GM21786 (cell line): ENCODE measurements at regions not wholly inside any gene's neighbourhood (a gene's known extent, or its start where the extent isn't known, plus 50 kb on each side); places are given as distances from the start of the nearest gene placed in this dataset.
"Not testable (repeated sequence)": the region's sequence is repeated elsewhere in the genome, so short reads cannot be mapped to it uniquely, and the experiment has no call there.

Experiments used
- ATAC-seq: cut with Tn5 transposase; IDR thresholded peaks from one replicate; pipeline ENCODE4 v1.9.1; 2021; ENCODE audit not compliant: unreplicated experiment

DNA sequence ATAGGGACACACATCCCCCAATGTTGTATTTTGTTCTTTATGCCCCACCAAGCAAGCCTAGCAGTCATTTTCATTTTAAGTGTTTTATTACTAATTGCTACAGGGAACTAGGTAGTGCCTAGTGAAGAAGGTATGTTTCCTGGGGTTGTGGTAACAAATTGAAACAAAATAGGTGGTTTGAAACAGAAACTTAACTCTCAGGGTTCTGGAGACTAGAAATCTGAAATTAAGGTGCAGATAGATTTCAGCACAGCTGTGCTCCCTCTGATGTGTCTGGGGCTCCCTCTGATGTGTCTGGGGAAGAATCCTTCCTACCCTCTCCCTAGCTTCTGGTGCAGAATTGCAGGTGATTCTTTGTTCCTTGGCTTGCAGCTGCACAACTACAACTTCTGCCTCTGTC is 390.1 kb downstream of the ZFHX3 start:
- ATAC-seq, result peak; percentile 92

DNA sequence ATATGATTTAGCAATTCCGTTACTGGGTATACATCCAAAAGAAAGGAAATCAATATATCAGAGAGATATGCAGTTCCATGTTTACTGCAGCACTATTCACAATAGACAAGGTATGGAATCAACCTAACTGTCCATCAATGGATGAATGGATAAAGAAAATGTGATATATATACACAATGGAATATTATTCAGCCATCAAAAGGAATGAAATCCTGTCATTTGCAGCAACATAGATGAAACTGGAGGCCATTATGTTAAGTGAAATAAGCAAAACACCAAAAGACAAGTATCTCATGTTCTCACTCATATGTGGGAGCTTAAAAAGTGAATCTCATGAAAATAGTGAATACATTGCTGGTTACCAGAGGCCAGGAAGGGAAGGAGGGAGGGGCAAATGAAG is 390.8 kb downstream of the ZFHX3 start:
- ATAC-seq, result no peak

DNA sequence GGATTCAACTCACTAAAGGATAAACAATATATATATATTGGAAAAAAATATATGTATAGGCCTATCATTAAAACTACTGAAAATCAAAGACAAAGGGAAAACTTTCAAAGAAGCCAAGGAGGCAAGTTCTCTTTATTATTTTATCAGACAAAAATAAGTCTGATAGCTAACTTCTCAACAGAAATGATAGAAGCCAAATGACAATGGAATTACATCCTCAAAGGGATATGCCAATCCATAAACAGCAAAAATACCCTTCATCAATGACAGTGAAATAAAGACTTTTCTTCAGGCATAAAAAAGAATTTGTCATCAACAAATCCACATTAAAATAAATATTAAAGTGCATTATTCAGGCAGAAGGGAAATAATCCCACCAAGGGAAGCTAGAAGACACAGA is 393.4 kb downstream of the ZFHX3 start:
- ATAC-seq, result no peak

DNA sequence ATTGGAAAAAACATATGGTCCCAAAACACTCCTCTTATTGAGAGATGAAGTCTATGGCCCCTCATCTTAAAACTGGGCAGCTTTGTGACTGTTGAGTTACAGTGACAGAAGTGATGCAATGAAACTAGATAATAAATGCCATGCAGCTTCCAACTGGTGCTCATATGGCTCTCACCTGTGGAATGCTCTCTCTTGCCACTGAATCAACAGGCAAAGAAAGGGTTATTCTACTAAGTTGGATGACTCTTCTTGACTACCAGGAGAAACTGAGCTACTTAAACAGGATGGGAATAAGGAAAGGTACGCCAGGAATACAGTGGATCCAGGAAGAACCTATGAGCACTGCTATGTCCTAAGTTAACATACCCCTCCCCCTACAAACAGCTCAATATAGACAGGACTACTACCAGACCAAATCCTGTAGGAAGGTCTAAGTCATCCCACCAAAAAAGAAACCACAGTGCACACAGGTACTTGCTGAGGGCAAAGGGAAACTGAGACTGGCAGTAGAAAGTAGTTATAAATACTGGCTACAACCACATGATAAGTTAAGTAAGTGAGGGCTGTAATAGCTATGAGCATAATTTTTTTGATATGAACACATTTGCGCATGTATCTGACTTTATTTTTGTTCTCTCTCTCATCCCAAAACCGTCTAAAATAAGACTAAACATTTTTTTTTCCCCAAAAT is 398.5 kb downstream of the ZFHX3 start:
- ATAC-seq, result no peak

DNA sequence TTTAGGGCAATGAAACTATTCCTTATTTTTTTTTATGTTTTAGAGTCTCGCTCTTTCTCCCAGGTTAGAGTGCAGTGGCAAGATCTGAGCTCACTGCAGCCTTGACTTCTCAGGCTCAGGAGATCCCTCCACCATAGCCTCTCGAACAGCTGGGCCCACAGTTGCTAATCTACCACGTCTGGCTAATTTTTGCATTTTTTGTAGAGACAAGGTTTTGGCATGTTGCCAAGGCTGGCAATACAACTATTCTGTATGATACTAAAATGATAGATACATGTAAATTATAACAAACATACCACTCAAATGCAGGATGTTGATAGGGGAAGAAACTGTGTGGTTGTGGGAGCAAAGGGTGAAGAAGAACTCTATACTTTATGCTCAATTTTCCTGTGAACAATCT is 401.3 kb downstream of the ZFHX3 start:
- no peak for ATAC-seq

DNA sequence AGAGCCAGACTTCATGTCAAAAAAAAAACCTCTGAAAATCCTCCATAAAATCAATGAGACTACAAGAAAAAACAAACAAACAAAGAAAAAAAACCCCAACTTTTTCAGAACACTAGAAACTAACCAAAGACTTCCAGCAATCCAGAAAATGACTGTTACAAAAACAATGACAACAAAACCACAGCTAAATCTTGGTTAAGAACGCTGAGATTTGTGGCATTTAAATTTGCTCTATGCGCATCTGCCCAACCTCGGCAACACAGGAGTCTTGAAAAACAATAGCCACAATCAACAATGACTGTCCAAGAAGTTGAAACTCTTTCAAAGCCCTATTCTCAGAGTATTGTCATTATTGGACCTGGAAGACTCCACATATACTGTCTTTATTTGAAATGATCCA is 402.4 kb downstream of the ZFHX3 start:
- ATAC-seq, result no peak

DNA sequence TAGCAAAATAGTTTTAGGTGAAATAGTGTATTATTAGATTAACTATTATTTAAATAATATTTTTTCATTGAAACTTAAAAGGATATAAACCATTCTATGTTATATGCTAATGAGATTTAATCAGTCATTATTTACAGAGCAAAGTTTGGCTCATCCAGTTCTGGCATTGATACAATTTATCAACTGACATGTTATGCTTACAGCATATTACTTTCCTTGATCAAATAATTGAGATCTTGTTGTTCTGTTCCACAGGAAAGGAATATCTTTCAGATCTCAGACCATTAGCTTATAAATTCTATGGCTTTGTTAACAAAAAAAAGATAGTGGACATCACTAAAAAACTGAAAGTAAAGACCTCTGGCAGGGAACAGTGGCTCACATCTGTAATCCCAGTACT is 403.0 kb downstream of the ZFHX3 start:
- ATAC-seq, result no peak

DNA sequence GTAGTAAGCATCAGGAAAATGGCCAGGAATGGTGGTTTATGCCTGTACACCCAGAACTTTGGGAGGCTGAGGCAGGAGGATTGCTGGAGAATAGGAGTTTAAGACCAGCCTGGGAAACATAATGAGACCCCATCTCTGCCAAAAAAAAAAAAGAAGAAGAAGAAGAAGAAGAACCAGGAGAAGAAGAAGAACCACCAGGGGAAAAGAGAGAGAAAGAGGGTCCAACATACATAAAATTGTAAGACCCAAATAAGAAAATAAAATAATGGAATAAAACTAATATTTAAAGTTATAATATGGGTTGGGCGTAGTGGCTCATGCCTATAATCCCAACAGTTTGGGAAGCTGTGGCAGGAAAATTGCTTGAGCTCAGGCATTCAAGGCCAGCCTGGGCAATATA is 408.4 kb downstream of the ZFHX3 start:
- no peak for ATAC-seq

DNA sequence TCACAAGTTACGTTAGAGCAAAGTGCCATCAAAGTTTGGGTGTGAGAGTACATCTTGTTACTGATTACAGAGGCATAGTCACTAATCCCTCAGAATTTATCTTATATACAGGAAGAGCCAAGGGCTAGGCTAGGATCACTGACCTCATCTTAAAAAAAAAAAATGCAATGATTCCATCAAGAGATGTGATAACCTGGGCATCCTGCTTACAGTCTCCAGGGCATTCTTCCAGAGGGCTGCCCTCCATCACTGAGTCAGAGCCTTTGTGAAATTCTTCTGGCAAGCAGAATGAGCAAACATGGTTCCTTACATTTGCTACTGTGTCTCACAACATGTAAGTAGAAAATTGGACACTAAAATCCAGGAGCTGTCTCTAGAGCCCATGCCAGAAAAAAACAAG is 410.6 kb downstream of the ZFHX3 start:
- ATAC-seq, result no peak

DNA sequence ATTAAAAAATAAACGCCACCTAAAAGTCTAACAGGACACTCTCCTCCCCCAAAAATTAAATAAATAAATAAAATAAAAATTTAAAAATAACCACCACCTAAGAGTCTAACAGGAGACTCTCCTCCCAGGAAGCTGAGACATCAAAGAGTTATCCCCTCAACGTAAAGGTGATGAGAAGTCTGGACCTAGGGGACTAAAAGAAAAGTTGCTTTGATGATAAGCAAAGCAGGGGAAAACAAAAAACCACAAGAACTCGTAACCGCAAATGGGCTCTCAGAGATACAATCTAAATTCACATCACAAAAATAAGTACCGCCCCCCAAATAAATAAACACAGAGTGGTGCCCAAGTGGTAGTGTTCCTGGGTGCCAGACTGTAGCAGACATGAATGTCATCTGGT is 412.2 kb downstream of the ZFHX3 start:
- ATAC-seq, result no peak

DNA sequence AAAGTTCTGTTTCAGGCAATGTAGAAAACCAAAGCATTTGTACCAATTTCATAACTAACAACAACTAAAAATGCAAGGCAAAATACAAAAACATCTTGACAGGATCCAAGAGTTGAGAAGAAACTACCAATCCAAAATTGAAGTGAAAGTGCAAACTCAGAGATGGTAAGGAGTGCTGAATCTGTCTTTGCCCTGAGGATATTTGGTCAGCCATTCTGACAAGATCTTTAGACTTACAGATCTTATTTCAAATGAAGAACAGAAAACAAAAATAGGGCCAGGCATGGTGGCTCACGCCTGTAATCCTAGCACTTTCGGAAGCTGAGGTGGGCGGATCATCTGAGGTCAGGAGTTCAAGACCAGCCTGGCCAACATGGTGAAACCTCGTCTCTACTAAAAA is 412.8 kb downstream of the ZFHX3 start:
- ATAC-seq, result no peak

DNA sequence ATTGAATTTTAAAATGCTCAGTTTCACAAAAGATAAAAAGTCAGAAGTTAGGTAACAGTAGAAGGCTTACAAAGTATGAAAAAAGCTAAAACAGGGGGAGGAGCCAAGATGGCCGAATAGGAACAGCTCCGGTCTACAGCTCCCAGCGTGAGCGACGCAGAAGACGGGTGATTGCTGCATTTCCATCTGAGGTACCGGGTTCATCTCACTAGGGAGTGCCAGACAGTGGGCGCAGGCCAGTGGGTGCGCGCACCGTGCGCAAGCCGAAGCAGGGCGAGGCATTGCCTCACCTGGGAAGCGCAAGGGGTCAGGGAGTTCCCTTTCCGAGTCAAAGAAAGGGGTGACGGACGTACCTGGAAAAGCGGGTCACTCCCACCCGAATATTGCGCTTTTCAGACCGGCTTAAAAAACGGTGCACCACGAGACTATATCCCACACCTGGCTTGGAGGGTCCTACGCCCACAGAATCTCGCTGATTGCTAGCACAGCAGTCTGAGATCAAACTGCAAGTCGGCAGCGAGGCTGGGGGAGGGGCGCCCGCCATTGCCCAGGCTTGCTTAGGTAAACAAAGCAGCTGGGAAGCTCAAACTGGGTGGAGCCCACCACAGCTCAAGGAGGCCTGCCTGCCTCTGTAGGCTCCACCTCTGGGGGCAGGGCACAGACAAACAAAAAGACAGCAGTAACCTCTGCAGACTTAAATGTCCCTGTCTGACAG is 420.6 kb downstream of the ZFHX3 start:
- not testable (repeated sequence) for ATAC-seq

DNA sequence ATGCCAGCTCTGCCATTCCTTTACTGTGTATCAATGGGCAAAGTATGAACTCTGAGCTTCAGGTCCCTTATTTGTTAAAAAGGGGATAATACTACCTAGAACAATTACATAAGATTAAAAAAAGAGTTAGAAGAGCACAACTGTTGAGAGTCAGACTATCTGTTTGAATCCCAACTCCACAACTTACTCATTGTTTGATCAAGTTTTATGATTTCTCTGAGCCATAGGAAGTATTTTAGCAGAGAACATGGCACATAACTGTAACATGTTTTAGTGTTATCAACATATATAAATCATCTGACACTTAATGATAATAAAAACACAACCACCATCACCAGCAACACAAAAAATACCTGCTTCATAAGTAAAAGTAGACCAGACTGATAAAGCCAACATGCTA is 421.3 kb downstream of the ZFHX3 start:
- no peak for ATAC-seq

DNA sequence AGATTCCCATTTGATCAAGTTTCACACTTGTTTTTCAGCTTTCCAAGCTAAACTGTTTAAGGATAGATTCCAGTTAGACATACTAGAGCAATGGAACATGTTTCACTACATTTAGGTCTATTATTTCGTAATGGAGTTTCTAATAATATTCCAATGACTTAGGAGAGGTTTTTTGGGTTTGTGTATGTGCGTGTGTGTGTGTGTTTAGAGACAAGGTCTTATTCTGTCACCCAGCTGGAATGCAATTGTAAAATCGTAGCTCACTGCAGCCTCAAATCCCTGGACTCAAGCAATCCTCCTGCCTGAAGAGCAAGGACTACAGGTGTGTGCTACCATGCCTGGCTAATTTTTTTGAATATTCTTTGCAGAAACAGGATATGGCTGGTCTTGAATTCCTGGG is 426.3 kb downstream of the ZFHX3 start:
- no peak for ATAC-seq

DNA sequence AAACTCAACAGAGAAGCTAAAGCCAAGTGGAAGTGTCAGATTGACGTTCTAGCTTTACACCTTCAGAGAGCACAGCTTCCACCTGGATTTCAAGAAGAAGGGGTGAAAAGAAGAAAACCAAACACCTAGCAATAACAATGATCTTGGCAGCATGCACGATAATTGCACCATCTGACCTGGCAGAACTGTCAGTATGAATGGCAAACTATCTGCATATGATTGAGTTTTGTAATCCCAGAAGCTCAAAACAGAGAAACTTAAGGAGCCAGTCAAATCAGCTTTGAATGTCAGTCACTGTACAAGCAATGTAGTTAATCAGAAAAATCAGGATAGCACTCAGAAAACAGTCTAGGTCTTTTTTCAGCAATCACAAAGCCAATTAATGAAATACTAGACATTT is 427.1 kb downstream of the ZFHX3 start:
- no peak for ATAC-seq

DNA sequence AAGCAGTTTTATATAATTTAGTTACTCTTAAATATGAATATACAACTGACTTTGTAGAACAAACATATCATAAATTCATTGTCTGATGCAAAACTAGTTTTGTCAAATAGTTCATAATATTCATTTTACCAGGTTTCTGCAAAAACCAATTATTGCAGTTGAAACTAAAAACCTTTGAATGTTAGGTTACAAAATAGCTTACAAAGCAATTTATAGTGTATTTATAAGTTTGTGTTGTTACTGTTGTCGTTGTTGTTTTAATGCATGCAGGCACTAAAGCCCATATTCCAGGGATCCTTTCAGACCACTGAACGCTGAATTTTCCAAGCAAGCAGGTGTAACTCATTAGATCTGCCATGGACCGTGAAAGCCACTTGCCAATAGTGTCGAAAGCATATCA is 427.6 kb downstream of the ZFHX3 start:
- ATAC-seq, result no peak

DNA sequence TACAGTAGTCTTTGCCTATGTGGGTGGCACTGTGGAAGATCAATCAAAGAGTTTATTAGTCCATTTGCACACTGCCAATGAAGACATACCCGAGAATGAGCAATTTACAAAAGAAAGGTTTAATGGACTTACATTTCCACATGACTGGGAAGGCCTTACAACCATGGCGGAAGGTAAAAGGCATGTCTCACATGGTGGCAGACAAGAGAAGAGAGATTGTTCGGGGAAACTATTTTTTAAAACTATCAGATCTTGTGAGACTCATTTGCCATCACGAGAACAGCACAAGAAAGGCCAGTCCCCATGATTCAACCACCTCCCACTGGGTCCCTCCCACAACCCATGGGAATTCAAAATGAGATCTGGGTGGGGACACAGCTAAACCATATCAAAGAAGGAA is 432.1 kb downstream of the ZFHX3 start:
- no peak for ATAC-seq

DNA sequence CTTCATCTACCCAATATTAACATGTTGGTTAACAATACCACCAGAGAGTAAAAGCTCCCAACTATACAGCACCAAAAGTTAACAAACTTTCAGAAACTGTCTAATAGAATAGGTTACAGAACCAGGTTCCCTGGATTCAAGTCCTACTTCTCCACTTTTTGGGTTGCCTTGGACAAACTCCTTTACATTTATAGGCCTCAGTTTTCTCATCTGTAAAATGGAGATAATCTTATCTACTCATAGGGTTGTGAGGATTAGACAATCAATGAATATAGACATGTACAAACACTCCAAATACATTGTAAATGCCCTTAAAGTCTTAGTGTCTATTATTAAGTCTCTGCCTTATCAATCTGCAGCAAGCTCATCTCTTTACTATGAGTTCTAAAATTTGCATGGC is 435.2 kb downstream of the ZFHX3 start:
- ATAC-seq, result no peak

DNA sequence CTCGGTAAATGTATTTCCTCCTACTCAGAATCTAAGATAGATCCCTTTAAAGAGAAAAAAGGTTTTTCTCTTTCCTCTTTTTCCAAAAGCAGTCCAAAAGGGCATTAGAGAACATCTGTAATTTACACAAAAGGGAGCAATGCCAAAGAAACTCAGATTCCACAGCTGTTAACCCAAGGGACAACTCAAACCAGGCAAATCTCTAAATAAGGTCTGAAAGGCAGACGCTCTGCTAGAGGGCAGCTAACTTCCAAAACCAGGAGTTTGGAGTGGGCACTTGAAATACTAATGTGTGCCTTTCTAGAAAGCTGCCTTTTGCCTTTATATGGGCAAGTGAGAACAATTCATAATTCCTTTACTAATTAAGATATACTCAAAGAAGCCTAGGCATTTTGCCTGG is 435.7 kb downstream of the ZFHX3 start:
- ATAC-seq, result no peak

DNA sequence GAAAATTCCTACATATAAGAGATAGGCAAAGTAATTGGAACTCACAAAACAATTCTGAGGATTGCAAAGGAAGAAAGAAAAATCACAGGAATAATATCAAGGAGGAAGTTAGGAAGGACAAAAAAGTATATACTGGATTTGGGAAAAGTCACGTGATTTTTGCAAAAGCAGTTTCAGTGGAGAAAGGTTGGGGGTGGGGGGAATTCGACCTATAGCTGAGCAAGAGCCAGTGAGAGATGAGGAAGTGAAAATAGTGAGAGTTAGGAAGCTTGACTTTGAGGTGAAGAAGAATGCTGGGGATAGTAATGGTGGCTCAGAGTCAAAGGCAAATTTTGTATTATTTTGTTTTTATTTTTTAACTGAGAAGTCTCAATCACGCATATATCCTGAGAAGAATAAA is 438.0 kb upstream of the PMFBP1 start:
- no peak for ATAC-seq

DNA sequence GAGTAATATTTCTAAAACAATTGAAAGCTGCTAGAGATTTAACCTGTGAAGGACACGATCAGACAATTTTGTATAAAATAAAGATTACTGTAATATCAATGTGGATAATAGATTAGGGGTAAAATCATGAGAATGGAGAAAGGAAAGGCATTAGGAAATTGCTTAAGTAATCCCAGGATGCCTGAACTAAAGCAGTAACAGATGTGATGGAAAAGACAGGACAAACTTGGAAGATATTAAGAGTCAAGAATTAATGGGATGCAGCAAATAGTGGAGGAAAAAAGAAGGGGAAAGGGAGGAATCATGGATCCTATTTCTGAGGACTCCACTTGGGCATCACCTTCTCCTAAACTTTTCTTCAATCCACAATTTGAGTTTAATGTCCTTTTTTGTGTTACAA is 437.1 kb upstream of the PMFBP1 start:
- no peak for ATAC-seq

DNA sequence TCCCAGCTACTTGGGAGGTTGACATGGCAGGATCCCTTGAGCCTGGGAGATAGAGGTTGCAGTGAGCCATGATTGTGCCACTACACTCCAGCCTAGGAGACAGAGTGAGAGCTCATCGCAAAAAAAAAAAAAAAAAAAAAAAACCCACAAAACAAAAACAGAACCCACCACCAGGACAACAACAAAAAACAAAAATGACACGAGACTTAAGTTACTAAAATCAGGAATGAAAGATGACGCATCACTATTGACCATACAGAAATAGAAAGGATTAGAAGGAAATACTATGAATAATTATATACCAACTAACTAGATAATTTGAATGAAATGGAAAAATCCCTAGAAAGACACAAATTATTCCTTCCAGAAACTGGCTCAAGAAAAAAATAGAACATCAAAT is 432.4 kb upstream of the PMFBP1 start:
- no peak for ATAC-seq

DNA sequence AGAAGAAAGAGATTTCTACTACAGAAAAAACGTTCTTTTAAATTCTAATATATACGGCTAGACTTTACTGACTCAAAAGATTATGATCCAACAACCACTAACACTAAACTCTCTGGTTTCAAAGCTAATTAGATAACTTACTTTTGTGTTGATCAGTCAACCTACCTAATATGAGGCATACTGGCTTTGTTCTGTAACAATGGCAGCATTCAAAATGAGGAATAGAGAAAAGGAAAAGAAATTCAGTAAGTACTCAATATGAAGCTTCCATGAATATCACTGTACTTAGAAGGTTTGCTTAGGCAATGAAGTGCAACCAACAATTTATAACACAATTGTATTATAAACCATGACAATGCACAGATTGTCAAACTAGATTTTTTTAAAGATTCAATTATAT is 430.5 kb upstream of the PMFBP1 start:
- no peak for ATAC-seq
